ENCODE measurements at regions not wholly inside any gene's neighbourhood (a gene's known extent, or its start where the extent isn't known, plus 50 kb on each side); places are given as distances from the start of the nearest gene placed in this dataset.

GRCh38 chr5:8807636-8808035 lies 738.2 kb downstream of the SEMA5A start:
- TF ChIP-seq POLR2AphosphoS5 (IDR thresholded peaks at IDR 0.05; ENCODE audit: low read depth, low read length) (no peak), POLR2A (IDR thresholded peaks at IDR 0.05; ENCODE audit: low read depth, low read length) (no peak), TAF1 (IDR thresholded peaks at IDR 0.05; ENCODE audit: borderline replicate concordance, low read depth, low read length) (no peak)
